ENCODE measurements at regions not wholly inside any gene's neighbourhood (a gene's known extent, or its start where the extent isn't known, plus 50 kb on each side); places are given as distances from the start of the nearest gene placed in this dataset.
A peak's percentile ranks its signal among the peaks of the same experiment; 100 is the strongest.

- no peak for DNase-seq
These were observed 205.1 kb upstream of the TBX3 start for GRCh38 chr12:114888928-114889584.

- peak in 1 of 56 donors; percentile 2 for DNase-seq
These were observed 204.5 kb upstream of the TBX3 start for GRCh38 chr12:114888448-114888847.

GRCh38 chr12:114885501-114885900, 201.5 kb upstream of the TBX3 start:
- no peak for DNase-seq

GRCh38 chr12:114884575-114884974, 200.6 kb upstream of the TBX3 start:
- DNase-seq = no peak

GRCh38 chr12:114882083-114882482, 198.1 kb upstream of the TBX3 start:
- no peak for DNase-seq

GRCh38 chr12:114879354-114879753, 195.4 kb upstream of the TBX3 start:
- DNase-seq = no peak

GRCh38 chr12:114878781-114879180, 194.8 kb upstream of the TBX3 start:
- no peak for DNase-seq

- DNase-seq = no peak
These were observed 193.1 kb upstream of the TBX3 start for GRCh38 chr12:114876968-114877680.

GRCh38 chr12:114875313-114875712, 191.3 kb upstream of the TBX3 start:
- no peak for DNase-seq

- DNase-seq = no peak
These were observed 189.7 kb upstream of the TBX3 start for GRCh38 chr12:114873656-114874055.

GRCh38 chr12:114868995-114869834, 185.2 kb upstream of the TBX3 start:
- DNase-seq = no peak

- no peak for DNase-seq
These were observed 182.4 kb upstream of the TBX3 start for GRCh38 chr12:114866331-114866730.

GRCh38 chr12:114864837-114865551, 181.0 kb upstream of the TBX3 start:
- DNase-seq = no peak

GRCh38 chr12:114863911-114864310, 179.9 kb upstream of the TBX3 start:
- no peak for DNase-seq

GRCh38 chr12:114860969-114861368, 177.0 kb upstream of the TBX3 start:
- DNase-seq = no peak

GRCh38 chr12:114858388-114859146, 174.6 kb upstream of the TBX3 start:
- no peak for DNase-seq

GRCh38 chr12:114855678-114856077, 171.7 kb upstream of the TBX3 start:
- no peak for DNase-seq

GRCh38 chr12:114852976-114853529, 169.1 kb upstream of the TBX3 start:
- DNase-seq = no peak

- DNase-seq = no peak
These were observed 168.0 kb upstream of the TBX3 start for GRCh38 chr12:114851981-114852380.

- DNase-seq = no peak
These were observed 166.8 kb upstream of the TBX3 start for GRCh38 chr12:114850661-114851275.
